Keratinocyte (primary cell): ENCODE measurements at regions not wholly inside any gene's neighbourhood (a gene's known extent, or its start where the extent isn't known, plus 50 kb on each side); places are given as distances from the start of the nearest gene placed in this dataset.
"Not testable (repeated sequence)": the region's sequence is repeated elsewhere in the genome, so short reads cannot be mapped to it uniquely, and the experiment has no call there.

Experiments
- DNase-seq: peaks from one replicate; pipeline ENCODE4 v3.0.0-alpha.2; 2011; ENCODE audit warnings: low read depth, missing footprints, low spot score
- FAIRE-seq: peaks from 2 replicates; lab custom pipeline; 2011; peaks lifted over from hg19 to GRCh38; lab: Jason Lieb, UNC
- H2AFZ ChIP-seq: 2 replicates; pipeline ENCODE4 v1.6.0; 2012; ENCODE audit warnings: low read length, control low read depth, inconsistent platforms; ENCODE audit not compliant: control insufficient read depth
- H3K27ac ChIP-seq: 2 replicates; pipeline ENCODE4 v1.5.1; 2011; ENCODE audit warnings: low read length; ENCODE audit not compliant: control insufficient read depth, insufficient read depth
- H3K27me3 ChIP-seq: 3 replicates; pipeline ENCODE4 v1.6.0; 2011; ENCODE audit warnings: low read length; ENCODE audit not compliant: control insufficient read depth, insufficient read depth; ENCODE audit errors: extremely low read depth
- H3K36me3 ChIP-seq, 2 experiments: 2 replicates in 1 of 2; 3 replicates in 1 of 2; pipeline ENCODE4 v1.5.1; 2011; ENCODE audit warnings: low read length in 2 of 2, mild to moderate bottlenecking in 1 of 2; ENCODE audit not compliant: control insufficient read depth in 2 of 2, insufficient read depth in 2 of 2; ENCODE audit errors: extremely low read depth in 1 of 2
- H3K4me1 ChIP-seq: 3 replicates; pipeline ENCODE4 v1.5.1; 2011; ENCODE audit warnings: low read length; ENCODE audit not compliant: control insufficient read depth, insufficient read depth; ENCODE audit errors: extremely low read depth
- H3K4me2 ChIP-seq: 3 replicates; pipeline ENCODE4 v1.6.0; 2011; ENCODE audit warnings: low read depth, low read length; ENCODE audit not compliant: control insufficient read depth, insufficient read depth; ENCODE audit errors: extremely low read depth
- H3K4me3 ChIP-seq, 3 experiments: fragments of 200-600 bp in 1 of 3; sonication (generic) in 1 of 3; 2 replicates in 2 of 3; 3 replicates in 1 of 3; pipeline ENCODE4 v1.5.1; 2011 to 2016; ENCODE audit warnings: low read length in 3 of 3, mild to moderate bottlenecking in 3 of 3, control low read depth in 2 of 3, inconsistent platforms in 1 of 3, low read depth in 1 of 3, mixed read lengths in 1 of 3, mixed run types in 1 of 3, moderate library complexity in 1 of 3; ENCODE audit not compliant: control insufficient read depth in 2 of 3, insufficient read depth in 2 of 3; ENCODE audit errors: extremely low read depth in 1 of 3
- H3K79me2 ChIP-seq: 2 replicates; pipeline ENCODE4 v1.6.0; 2012; ENCODE audit warnings: low read length; ENCODE audit not compliant: control insufficient read depth, insufficient read depth
- H3K9ac ChIP-seq: 3 replicates; pipeline ENCODE4 v1.6.0; 2011; ENCODE audit warnings: low read length; ENCODE audit not compliant: control insufficient read depth, insufficient read depth; ENCODE audit errors: extremely low read depth
- H3K9me1 ChIP-seq: 3 replicates; pipeline ENCODE4 v1.6.0; 2011; ENCODE audit warnings: low read length; ENCODE audit not compliant: control insufficient read depth, insufficient read depth; ENCODE audit errors: extremely low read depth
- H3K9me3 ChIP-seq: 2 replicates; pipeline ENCODE4 v1.5.1; 2012; ENCODE audit warnings: low read depth, low read length; ENCODE audit not compliant: control insufficient read depth
- H4K20me1 ChIP-seq: 3 replicates; pipeline ENCODE4 v1.6.0; 2011; ENCODE audit warnings: low read length; ENCODE audit not compliant: control insufficient read depth, insufficient read depth; ENCODE audit errors: extremely low read depth
- CTCF ChIP-seq, 3 experiments: IDR thresholded peaks in 1 of 3; conservative IDR thresholded peaks in 1 of 3; optimal IDR thresholded peaks in 1 of 3; 2 replicates in 2 of 3; 3 replicates in 1 of 3; pipeline versions ENCODE3 to v1.5.1; 2011; ENCODE audit warnings: low read length in 3 of 3, mild to moderate bottlenecking in 3 of 3, moderate library complexity in 2 of 3, control low read depth in 1 of 3, inconsistent platforms in 1 of 3; ENCODE audit not compliant: insufficient read depth in 2 of 3; ENCODE audit errors: extremely low read depth in 1 of 3
- EZH2 ChIP-seq: IDR thresholded peaks from one replicate; pipeline ENCODE4 v1.6.1; 2012; ENCODE audit warnings: inconsistent platforms, mild to moderate bottlenecking, low read length, moderate library complexity
- dilution Hi-C: fragments of 300-500 bp; cut with MboI; formaldehyde crosslinking; loops from one replicate; pipeline ENCODE4 v1.7.0; 2020; ENCODE audit warnings: low sequenced_read_pairs; ENCODE audit not compliant: extremely low pct_ligation_motif_present

- Histone ChIP-seq H3K36me3 (no peaks in the 10 kb centered on the region), H3K27me3 (no peaks in the 10 kb centered on the region), H4K20me1 (no peaks in the 10 kb centered on the region), H3K4me2 (no peak overlapping the region), H3K4me3 (no peak overlapping the region), H2AFZ (no peak overlapping the region), H3K27ac (no peak overlapping the region), H3K9me1 (no peaks in the 10 kb centered on the region), H3K4me1 (no peaks in the 10 kb centered on the region), H3K9me3 (no peaks in the 10 kb centered on the region), H3K79me2 (no peaks in the 10 kb centered on the region), H3K9ac (no peak overlapping the region)
- no peak for DNase-seq
- dilution Hi-C loops, result no loop called here
- FAIRE-seq, result no peak
- no peak for TF ChIP-seq CTCF (optimal IDR thresholded peaks at IDR 0.05 in 1 of 3, IDR thresholded peaks at IDR 0.05 in 1 of 3, conservative IDR thresholded peaks at IDR 0.05 in 1 of 3; ENCODE audit: extremely low read depth in 1 of 3, insufficient read depth in 2 of 3, low read length in 3 of 3)
- no peak for TF ChIP-seq EZH2
Measured at GRCh38 chr4:18419780-18420179, 398.2 kb upstream of the LCORL start.

GRCh38 chr4:18418195-18418898 lies 396.8 kb upstream of the LCORL start:
- H3K9me3 ChIP-seq, H3K9me1 ChIP-seq, FAIRE-seq, H2AFZ ChIP-seq, H3K79me2 ChIP-seq, H3K9ac ChIP-seq, dilution Hi-C loops, H3K4me1 ChIP-seq, H3K27me3 ChIP-seq, H3K4me3 ChIP-seq, H3K27ac ChIP-seq, H4K20me1 ChIP-seq, H3K4me2 ChIP-seq, DNase-seq, H3K36me3 ChIP-seq: not testable (repeated sequence)

DNA sequence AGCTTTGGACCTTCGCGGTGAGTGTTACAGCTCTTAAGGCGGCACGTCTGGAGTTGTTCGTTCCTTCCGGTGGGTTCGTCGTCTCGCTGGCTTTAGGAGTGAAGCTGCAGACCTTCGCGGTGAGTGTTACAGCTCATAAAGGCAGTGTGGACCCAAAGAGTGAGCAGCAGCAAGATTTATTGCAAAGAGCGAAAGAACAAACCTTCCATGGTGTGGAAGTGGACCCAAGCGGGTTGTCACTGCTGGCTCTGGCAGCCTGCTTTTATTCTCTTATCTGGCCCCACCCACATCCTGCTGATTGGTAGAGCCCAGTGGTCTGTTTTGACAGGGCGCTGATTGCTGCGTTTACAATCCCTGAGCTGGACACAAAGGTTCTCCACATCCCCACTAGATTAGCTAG lies 396.1 kb upstream of the LCORL start:
- dilution Hi-C loops, H3K36me3 ChIP-seq, H2AFZ ChIP-seq, H3K9me3 ChIP-seq, FAIRE-seq, H3K4me2 ChIP-seq, H3K79me2 ChIP-seq, H3K4me1 ChIP-seq, H4K20me1 ChIP-seq, H3K9ac ChIP-seq, H3K9me1 ChIP-seq, H3K27me3 ChIP-seq, H3K4me3 ChIP-seq, H3K27ac ChIP-seq, DNase-seq: not testable (repeated sequence)
